GM21723 (cell line): ENCODE measurements at regions not wholly inside any gene's neighbourhood (a gene's known extent, or its start where the extent isn't known, plus 50 kb on each side); places are given as distances from the start of the nearest gene placed in this dataset.
A peak's percentile ranks its signal among the peaks of the same experiment; 100 is the strongest.
"Not testable (repeated sequence)": the region's sequence is repeated elsewhere in the genome, so short reads cannot be mapped to it uniquely, and the experiment has no call there.

Experiments used
- ATAC-seq: cut with Tn5 transposase; IDR thresholded peaks from one replicate; pipeline ENCODE4 v1.9.1; 2021; ENCODE audit warnings: mild to moderate bottlenecking, moderate library complexity; ENCODE audit not compliant: unreplicated experiment

DNA sequence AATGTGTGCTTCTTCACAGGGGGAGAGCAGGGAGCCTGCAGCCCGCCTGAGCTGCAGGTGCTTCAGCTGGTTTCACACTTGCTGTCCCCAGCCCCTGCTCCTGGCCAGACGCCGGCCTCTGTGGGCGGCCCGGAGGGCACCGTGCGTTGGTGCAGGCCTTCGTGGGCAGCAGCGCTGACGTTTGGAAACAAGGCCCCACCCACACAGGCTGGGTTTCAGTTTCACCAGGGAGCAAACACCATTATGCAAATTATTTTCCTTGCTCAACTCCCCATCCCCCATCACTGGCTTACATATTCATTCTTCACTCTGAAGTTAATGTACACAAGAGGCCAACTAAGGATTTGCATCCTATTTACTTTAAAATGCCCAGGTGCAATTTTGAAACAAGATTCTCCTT, 343.2 kb downstream of the BCL2L11 start:
- ATAC-seq: peak; percentile 98

DNA sequence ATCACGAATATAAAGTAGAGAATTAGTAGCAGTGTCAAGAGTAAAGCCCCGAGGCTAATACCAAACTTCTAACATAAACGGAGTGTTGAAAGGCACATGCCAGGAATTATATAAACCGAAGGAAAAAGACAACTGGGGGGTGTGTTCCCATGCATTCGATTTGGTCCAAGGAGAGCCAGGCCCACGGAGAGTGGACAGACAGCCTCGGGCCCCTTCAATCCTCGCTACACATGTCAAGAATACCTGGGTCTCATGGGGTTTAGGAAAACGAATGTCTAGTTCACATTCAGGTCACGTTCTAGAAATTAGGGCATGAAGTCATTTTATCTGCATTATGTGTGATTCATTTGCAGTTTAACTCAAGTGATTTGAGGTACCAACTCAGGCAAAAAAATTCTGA, 343.7 kb downstream of the BCL2L11 start:
- ATAC-seq: not testable (repeated sequence)

DNA sequence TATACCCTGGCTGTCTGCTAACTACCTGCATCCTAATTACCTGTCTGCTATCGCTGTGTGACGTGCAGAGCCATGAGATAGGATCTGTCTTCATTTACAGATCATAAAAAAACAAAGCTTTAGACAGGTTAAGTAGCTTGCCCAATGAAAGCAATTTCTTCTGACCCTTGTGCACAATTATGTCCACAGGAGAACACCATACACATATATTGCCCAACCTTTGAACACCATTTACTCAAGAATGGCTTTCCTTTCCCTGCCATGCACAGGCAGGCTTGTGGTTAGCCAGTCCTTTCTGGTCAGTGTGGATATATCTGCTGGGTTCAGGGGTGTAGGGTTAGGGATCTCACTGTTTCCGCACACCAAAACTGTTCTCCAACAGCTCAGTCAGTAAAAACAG, 344.8 kb downstream of the BCL2L11 start:
- not testable (repeated sequence) for ATAC-seq

DNA sequence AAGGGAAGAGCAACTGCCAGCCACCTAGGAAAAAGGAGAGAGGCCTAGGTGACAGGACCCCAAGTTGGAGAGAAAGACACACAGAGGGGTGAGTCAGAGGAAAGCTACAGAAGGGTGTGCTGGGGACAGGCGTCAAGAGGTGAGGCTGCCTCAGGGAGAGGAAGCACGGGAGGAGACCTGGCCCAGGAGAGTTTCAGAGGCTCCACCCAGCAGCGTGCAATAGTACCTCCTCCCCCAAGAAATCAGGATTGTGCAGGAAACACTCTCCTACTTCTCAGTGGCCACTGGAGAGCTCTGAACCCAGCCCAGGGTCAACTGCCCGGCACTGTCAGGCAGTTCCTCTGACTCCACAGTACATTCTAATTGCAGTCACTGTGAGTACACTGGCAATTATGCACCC, 346.0 kb downstream of the BCL2L11 start:
- ATAC-seq: not testable (repeated sequence)

DNA sequence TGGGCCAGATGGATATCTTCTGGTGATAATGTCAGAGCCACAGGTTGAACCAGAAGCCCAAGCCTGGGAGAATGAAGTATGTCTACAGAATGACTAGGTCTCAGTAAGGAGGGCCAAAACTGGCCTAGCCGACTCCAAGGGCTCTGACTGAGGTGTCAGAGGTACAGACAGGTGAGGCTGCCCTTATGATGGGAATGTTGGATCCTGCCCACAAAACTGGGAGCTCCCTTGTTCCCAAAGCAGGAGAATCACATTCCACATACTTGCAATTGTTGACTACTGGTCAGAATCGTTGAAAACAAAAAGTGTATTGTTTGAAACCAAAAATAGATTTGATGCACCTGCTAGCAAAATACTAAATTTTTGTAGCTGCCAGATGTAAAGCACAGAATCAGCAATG, 350.2 kb downstream of the BCL2L11 start:
- ATAC-seq: not testable (repeated sequence)

DNA sequence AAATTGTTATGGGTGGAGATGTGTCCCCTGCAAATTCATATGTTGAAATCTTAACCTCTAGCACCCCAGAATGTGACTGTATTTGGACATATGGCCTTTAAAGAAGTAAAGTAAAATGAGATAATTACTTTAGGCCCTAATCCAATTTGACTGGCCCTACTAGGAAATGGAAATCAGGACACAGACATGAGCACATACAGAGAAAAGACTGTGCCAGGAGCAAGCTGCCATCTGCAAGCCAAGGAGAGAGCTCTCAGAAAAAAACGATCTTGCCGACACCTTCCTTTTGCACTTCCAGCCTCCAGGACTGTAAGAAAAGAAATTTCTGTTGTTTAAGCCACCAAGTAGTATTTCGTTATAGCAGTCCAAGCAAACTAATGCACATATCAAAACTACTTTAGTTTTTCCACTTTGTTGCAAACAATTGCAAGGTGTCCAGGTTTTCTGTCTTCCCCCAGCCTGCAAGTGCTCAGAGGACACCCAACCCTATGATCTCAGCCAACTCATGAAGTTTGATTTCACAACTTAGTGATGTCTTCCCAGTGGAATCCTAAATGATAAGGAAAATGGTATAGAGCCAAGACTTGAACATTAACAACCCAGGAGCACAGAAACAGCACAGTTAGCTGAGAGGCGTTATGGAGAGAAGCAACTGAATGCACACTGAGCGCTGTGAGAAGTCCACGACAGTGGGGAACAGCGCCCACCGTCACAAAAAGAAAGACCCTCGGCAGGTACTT, 351.2 kb downstream of the BCL2L11 start:
- not testable (repeated sequence) for ATAC-seq

DNA sequence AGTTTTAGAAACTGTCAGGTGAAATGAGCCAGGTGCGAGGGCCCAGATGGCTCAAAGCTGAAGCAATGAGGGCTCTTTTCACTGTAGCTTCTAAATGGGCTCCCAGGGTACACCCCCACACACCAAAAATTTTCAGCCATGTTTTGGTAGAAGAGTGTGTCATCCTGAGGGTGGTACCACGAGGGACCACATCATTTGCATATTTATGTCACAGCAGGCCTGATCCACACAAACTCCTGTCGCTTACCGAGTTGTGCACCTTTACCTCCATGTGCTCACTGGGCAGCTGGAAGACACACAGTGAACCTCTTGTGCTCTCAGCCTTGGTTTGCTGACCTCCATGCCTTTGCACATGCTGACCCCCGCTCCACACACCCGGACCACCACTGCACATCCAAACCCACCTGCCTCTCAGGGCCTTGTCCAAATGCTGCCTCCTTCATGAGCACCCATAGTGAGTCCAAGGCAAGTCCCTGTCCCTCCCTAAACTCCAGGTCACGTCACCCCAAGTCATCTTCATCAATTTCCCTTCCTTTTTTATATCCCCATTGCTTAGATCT, 352.2 kb downstream of the BCL2L11 start:
- not testable (repeated sequence) for ATAC-seq

DNA sequence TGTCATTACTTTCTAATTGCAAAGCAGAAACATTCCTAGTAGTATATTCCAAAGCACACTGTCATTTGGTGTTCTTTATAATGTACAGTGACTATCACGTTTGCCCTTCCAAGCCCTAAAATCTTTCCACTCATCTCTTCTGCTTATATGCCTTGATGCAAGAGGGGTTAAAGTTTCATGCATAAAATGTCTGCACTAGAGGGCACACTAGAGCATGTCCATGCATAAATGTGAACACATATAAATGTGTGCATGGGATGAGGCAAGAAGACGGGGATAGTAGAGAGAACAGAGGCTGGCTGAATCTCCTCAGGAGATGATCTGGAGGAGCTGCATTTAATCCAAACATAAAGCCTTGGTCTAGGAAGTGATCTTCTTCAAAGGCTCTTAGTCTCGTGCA, 352.8 kb downstream of the BCL2L11 start:
- not testable (repeated sequence) for ATAC-seq

DNA sequence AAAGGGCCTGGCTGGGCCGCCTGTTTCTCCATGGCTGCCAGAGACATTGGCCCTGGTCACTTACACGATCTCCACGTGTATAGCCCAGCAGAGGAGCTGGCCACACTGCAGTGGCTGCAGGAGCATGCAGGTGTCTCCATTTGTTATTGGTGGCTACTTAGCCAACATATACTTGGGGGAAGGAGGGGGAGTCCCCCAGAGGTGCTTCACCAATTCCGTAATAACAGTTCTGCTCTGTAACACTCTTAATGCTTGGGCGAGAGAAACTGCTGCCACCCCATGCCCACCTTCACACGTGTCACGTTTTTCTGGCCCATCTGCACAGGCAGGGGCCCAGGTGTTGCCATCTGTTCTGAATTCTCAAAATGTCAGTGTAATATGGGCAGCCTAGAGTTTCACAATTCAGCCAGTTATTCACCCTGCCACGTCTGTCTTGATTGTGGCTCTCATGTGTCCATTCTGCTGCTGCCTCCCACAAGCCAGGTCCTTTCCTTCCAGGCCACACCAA, 353.5 kb downstream of the BCL2L11 start:
- ATAC-seq: not testable (repeated sequence)

DNA sequence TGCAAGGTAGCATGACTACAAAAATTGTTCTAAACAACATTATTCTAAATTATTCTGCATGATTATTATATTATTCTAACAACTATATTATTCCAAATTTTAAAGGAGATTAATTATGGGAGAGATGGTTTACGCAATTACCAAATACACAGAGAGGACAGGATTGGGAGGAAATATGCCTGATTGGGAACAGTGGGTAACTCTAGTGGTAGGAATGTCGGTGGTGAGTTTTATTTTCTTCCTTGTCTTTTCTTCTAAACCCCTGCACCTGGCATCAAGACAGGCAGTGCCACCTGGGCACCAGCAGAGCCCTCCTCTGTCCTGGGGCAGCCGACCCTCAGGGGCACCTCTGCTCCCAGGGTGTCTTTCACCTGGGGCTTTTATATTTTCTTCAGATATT, 357.6 kb downstream of the BCL2L11 start:
- not testable (repeated sequence) for ATAC-seq

DNA sequence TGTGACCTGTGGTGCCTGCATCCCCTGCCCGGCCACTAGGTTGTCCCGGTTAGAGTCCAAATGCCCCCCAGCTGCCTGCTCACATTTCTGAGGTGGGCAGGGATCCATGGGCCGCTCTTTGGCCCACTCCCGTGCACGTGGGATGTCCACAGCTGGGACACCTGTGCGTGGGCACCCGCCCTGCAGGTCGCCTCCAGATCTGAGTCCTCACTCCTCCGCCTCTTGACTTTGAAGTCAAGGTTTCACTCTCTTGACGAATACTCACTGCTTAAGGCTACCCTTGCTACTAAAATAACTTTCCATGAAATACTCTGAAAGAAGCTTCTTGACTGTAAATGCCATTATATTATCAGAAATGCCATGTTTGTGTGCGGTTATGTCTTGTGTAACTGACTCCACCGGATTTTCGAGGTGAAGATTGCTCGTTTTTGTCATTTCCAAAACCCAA, 358.2 kb downstream of the BCL2L11 start:
- ATAC-seq: peak; percentile 62

DNA sequence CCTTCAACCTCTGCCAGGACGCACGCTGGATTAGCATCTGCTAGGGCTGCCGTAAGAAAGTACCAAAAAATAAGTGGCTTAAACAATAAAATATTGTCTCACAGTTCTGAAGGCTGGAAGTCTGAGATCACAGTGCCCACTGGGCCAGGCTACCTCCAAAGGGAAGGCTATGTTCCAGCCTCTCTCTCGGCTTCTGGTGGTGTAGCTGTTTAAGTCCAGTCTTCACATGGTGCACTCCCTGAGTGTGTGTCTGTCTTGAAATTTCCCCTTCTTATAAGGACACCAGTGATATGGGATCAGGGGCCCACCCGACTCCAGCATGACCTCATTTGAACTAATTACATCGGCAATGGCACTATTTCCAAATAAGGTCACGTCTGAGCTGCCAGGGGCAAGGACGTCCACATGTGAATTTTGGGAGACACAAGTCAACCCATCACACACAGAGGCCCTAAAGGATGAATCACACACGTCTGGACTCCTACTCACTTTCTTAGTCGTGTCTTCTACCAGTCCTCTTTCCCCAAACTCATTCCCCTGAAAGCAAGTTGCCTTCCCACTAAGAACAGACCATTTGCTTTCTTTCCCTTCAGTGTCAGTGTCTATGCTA, 359.4 kb downstream of the BCL2L11 start:
- not testable (repeated sequence) for ATAC-seq

DNA sequence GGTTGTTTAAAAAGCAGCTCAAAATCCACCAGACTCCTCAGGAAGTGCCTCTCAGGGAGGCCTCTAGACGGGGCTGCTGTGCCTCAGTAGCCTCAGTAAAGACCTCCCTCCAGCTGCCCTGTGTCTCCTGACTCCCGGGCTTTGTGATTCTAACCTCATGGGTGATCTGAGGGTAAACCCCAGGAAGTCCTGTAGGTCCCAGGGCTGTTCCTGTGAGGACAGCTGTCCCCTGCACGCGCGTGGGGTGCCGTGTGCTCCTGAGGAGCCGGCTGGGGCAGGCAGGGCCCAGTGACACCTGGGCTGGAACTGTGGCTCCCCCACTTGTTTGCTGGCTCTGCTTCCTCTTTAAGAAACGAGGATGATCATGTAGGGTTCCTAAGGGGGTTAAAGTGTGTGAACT, 359.9 kb downstream of the BCL2L11 start:
- not testable (repeated sequence) for ATAC-seq

DNA sequence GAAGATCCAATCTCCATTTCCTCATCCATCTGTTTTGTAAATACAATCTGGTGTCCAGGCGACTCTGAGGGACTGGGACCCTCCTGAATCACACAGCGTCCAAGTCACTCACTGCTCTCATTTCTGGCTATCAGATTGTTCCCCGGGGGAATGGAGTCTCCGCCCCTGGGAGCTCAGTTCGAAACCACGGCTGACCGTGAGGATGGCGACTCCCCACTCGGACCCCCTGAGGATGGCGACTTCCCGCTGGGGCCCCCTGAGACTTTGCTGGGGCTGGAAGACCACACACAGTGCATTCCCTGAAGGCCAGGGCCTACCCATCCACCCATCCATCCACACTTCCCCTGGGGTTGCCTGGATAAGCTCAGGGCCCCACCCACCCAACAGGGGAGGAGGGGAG, 360.5 kb downstream of the BCL2L11 start:
- not testable (repeated sequence) for ATAC-seq

DNA sequence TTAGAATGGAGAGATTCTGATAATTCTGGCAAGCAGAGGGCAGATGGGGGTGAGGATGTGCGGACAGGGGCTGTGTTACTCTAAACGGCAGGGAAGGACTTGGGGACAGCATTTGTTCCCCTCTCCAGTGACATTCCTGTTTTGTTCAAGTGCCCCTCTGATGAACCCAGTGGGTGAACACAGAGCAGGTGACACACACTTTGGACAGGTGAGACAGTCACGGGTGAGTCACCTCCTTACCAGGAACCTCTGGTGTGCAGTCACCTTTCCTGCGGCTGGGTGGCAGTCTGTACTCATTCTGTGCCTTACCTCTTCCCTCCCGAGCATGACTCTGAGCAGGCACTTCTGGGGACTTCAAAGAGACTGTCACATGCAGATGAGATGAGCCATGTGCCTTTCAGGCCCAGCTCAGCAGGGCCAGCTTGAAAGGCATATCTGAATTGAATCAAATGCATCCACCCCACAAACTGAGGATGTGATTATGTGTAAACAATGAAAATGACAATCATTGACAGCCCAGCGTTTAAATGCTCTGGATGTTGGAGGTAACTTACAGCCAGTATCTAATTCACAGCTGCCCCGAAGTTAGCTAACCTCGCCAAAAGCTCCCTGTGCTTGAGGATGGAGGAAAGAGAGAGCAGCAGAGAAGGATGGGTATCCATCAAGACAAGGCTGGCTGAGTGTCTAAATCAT, 362.4 kb downstream of the BCL2L11 start:
- ATAC-seq: peak; percentile 88

DNA sequence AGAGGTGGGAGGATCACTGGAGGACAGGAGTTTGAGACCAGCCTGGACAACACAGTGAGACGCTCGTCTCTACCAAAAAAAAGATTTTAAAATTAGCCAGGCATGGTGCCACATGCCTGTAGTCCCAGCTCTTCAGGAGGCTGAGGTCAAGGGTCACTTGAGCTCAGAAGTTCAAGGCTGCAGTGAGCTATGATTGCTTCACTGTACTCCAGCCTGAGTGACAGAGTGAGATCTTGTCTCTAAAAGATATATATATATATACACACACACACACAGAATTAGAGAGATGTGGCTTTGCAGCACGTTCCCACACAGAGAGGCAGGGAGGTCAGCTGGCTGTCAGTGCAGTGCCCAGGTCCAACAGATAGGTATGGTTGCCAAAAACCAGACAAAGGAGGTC, 363.4 kb downstream of the BCL2L11 start:
- not testable (repeated sequence) for ATAC-seq

DNA sequence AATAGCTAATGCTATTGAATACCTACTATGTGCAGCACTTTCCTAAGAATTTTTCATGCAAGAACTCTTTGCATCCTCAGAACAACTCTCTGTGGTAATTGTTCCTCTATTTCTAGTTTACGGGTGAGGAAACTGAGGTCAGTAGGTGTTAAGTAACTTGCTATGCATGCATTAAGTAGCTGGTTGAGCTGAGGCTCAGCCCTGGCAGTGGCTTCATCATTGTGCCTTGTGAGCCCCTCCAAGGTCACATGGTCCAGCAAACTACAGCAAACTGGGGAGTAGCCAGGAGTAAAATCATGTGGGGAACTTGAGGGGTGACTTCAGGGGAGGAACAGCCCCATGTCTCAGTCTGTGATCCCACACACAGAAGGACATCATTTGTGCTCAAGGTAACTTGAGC, 365.2 kb downstream of the BCL2L11 start:
- ATAC-seq: not testable (repeated sequence)

DNA sequence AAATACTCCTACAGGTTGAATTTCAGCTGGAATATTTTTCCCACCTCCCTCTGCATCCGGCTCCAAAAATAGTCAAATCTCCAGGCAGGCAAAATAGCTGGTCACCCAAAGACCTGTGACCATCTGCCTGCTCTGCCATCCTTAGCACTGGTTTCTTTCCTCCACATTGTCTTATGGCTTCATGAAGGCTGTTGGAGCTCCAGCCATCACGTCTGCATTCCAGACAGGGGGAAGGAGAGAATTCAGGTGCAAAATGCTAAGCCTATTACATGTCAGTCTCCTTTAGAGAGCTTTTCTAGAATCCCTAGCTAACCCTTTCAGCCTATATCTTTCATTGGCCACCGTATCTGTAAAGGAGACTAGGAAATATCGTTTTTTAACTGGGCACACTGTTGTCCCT, 367.7 kb downstream of the BCL2L11 start:
- not testable (repeated sequence) for ATAC-seq

DNA sequence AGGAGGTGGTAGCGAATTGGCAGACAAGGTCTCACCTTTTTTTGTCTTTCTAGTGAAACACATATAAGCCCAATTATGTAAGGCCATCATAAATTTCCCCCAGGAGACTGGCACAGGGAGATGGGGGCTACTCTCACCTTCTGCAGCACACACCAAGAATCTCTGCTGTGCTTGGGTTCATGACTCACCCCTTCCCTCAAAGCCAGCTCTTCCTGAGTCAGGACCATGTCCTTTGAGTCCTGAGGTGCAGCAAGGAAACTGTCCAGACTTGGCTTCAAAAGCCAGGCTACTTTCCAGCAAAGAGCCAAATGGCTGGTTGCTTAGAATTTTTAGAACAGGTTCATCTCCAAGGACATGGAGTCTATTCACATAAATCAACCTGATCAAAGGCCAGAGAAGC, 368.7 kb downstream of the BCL2L11 start:
- not testable (repeated sequence) for ATAC-seq

DNA sequence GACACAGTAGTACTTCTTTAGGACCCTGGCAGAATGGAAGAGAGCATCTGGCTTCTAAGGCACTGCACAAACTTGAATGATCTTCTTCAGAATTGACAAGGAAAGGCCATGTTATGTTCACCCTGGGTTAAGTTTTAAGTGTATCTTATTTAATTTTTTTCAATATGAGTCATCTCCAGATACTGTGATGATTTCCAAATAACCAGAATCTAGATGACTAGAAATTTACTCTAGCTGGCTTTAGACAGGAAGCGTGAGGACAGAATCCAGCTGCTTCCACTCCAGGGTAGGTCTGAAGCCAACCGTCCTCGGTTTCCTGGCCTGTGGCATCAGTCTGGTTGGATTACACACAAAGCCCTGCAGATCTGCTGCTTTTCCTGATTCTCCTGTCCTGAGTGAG, 370.5 kb downstream of the BCL2L11 start:
- not testable (repeated sequence) for ATAC-seq

DNA sequence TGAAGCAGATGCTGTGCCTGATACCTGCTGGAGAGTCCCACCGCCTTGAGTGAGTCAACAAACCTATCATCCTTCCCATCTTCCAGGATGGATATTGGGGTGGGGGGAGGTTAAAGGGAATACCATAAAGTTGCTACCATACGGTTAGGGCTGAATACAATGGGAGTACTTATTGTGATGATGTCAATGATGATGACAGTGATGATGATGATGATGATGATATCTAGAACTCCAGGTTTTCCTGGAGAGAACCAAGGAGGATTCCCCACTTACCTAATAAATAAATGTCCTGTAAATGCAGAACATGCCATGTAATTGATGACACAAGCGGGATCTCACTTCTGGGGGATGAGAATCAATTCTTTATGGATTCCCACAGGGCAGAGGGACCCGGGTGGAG, 370.9 kb downstream of the BCL2L11 start:
- not testable (repeated sequence) for ATAC-seq
